HEK293T (cell line): ENCODE measurements at regions not wholly inside any gene's neighbourhood (a gene's known extent, or its start where the extent isn't known, plus 50 kb on each side); places are given as distances from the start of the nearest gene placed in this dataset.

Source experiments
- ARNT ChIP-seq: fragments of 450-650 bp; IDR thresholded peaks from 2 replicates; pipeline ENCODE4 v1.6.1; 2017; ENCODE audit warnings: mild to moderate bottlenecking
- BHLHE40 ChIP-seq: fragments of 450-650 bp; IDR thresholded peaks from 2 replicates; pipeline ENCODE4 v1.6.1; 2016; ENCODE audit warnings: mild to moderate bottlenecking, moderate library complexity, borderline replicate concordance
- CTBP1 ChIP-seq: fragments of 450-650 bp; IDR thresholded peaks from 2 replicates; pipeline ENCODE4 v1.6.1; 2016; ENCODE audit warnings: borderline replicate concordance
- ELF4 ChIP-seq: fragments of 450-650 bp; IDR thresholded peaks from 2 replicates; pipeline ENCODE4 v1.6.1; 2017; ENCODE audit warnings: antibody characterized with exemption
- FOXA1 ChIP-seq: fragments of 450-650 bp; IDR thresholded peaks from 2 replicates; pipeline ENCODE4 v1.6.1; 2016; ENCODE audit warnings: mild to moderate bottlenecking
- FOXK2 ChIP-seq: fragments of 450-650 bp; IDR thresholded peaks from 2 replicates; pipeline ENCODE4 v1.6.1; 2016; ENCODE audit warnings: mild to moderate bottlenecking
- FOXM1 ChIP-seq: fragments of 450-650 bp; IDR thresholded peaks from 2 replicates; pipeline ENCODE4 v1.6.1; 2017; ENCODE audit warnings: mild to moderate bottlenecking, borderline replicate concordance
- HDGF ChIP-seq: fragments of 450-650 bp; IDR thresholded peaks from 2 replicates; pipeline ENCODE4 v1.6.1; 2017; ENCODE audit warnings: antibody characterized with exemption, borderline replicate concordance
- LEF1 ChIP-seq: fragments of 450-650 bp; IDR thresholded peaks from 2 replicates; pipeline ENCODE4 v1.6.1; 2017; ENCODE audit warnings: mild to moderate bottlenecking, borderline replicate concordance
- NFRKB ChIP-seq: fragments of 450-650 bp; IDR thresholded peaks from 2 replicates; pipeline ENCODE4 v1.6.1; 2016; ENCODE audit warnings: mild to moderate bottlenecking, moderate library complexity
- SP1 ChIP-seq: fragments of 450-650 bp; IDR thresholded peaks from 2 replicates; pipeline ENCODE4 v1.6.1; 2017
- SUZ12 ChIP-seq: fragments of 450-650 bp; IDR thresholded peaks from 2 replicates; pipeline ENCODE4 v1.6.1; 2016; ENCODE audit warnings: mild to moderate bottlenecking
- TARDBP ChIP-seq: fragments of 450-650 bp; IDR thresholded peaks from 2 replicates; pipeline ENCODE4 v1.6.1; 2016

- TF ChIP-seq SP1 (no peak), FOXM1 (no peak), FOXA1 (no peak), BHLHE40 (no peak), HDGF (no peak), CTBP1 (no peak), LEF1 (no peak), TARDBP (no peak), SUZ12 (no peak), ARNT (no peak), ELF4 (no peak), FOXK2 (no peak), NFRKB (no peak)
Observed at GRCh38 chr3:106210923-106211322, 342.1 kb upstream of the CBLB start.
